OCI-LY1 (cell line): ENCODE measurements at regions not wholly inside any gene's neighbourhood (a gene's known extent, or its start where the extent isn't known, plus 50 kb on each side); places are given as distances from the start of the nearest gene placed in this dataset.

ENCODE experiments used
- H2AFZ ChIP-seq: fragments of 200-600 bp; sonication (generic), shearing (Covaris generic); 2 replicates; pipeline ENCODE4 v1.6.0; 2014; ENCODE audit warnings: antibody characterized with exemption, mild to moderate bottlenecking, low read length
- H3F3A ChIP-seq: fragments of 200-600 bp; sonication (generic), shearing (Covaris generic); 2 replicates; pipeline ENCODE4 v1.6.0; 2014; ENCODE audit warnings: mild to moderate bottlenecking, antibody characterized with exemption, low read length, moderate library complexity; ENCODE audit not compliant: insufficient read depth
- H3K27ac ChIP-seq: fragments of 200-600 bp; sonication (generic); 2 replicates; pipeline ENCODE4 v1.5.1; 2014; ENCODE audit warnings: low read length, mixed run types, mild to moderate bottlenecking, low read depth; ENCODE audit not compliant: poor library complexity, severe bottlenecking
- H3K27me3 ChIP-seq: fragments of 200-600 bp; sonication (generic); 2 replicates; pipeline ENCODE4 v1.6.0; 2014; ENCODE audit warnings: antibody characterized with exemption, mild to moderate bottlenecking, low read length, moderate library complexity; ENCODE audit not compliant: insufficient read depth
- H3K36me3 ChIP-seq: fragments of 200-600 bp; sonication (generic); 2 replicates; pipeline ENCODE4 v1.6.1; 2014; ENCODE audit warnings: mild to moderate bottlenecking, antibody characterized with exemption, low read length, moderate library complexity, mixed read lengths; ENCODE audit not compliant: insufficient read depth
- H3K4me1 ChIP-seq: fragments of 200-600 bp; sonication (generic); 2 replicates; pipeline ENCODE4 v1.5.1; 2014; ENCODE audit warnings: mild to moderate bottlenecking, low read length, moderate library complexity; ENCODE audit not compliant: insufficient read depth, severe bottlenecking
- H3K4me2 ChIP-seq: fragments of 200-600 bp; sonication (generic), shearing (Covaris generic); 2 replicates; pipeline ENCODE4 v1.6.1; 2014; ENCODE audit warnings: low read length
- H3K4me3 ChIP-seq: fragments of 200-600 bp; sonication (generic); 2 replicates; pipeline ENCODE4 v1.5.1; 2014; ENCODE audit warnings: low read length, low read depth, mild to moderate bottlenecking, mixed read lengths; ENCODE audit not compliant: poor library complexity, severe bottlenecking
- H3K79me2 ChIP-seq: fragments of 200-600 bp; shearing (Covaris generic); 2 replicates; pipeline ENCODE4 v1.6.1; 2016; ENCODE audit warnings: mixed run types, low read length, mixed read lengths; ENCODE audit not compliant: insufficient read depth
- H3K9ac ChIP-seq: fragments of 200-600 bp; sonication (generic), shearing (Covaris generic); 2 replicates; pipeline ENCODE4 v1.6.1; 2014; ENCODE audit warnings: mild to moderate bottlenecking, low read length, mixed read lengths
- H3K9me2 ChIP-seq: fragments of 200-600 bp; sonication (generic), shearing (Covaris generic); 2 replicates; pipeline ENCODE4 v1.6.1; 2014; ENCODE audit warnings: low read depth, mild to moderate bottlenecking, low read length, mixed read lengths
- H3K9me3 ChIP-seq: fragments of 200-600 bp; shearing (Covaris generic); 2 replicates; pipeline ENCODE4 v1.6.1; 2014; ENCODE audit warnings: low read length, mixed read lengths
- H4K20me1 ChIP-seq: fragments of 200-600 bp; sonication (generic), shearing (Covaris generic); 2 replicates; pipeline ENCODE4 v1.6.0; 2016; ENCODE audit warnings: mild to moderate bottlenecking, low read length; ENCODE audit not compliant: insufficient read depth
- EZH2 ChIP-seq: fragments of 200-600 bp; sonication (generic), shearing (Covaris generic); IDR thresholded peaks from 2 replicates; pipeline ENCODE4 v1.8.0; 2017; ENCODE audit warnings: borderline replicate concordance, mixed run types, mild to moderate bottlenecking, antibody characterized with exemption, low read length, moderate library complexity, mixed read lengths
- TF ChIP-seq, protein P1 (sequence below): fragments of 200-600 bp; sonication (generic), shearing (Covaris generic); IDR thresholded peaks from 2 replicates; pipeline ENCODE4 v1.5.1; 2017; ENCODE audit warnings: mild to moderate bottlenecking, antibody characterized with exemption, low read length, moderate library complexity, mixed read lengths

DNA sequence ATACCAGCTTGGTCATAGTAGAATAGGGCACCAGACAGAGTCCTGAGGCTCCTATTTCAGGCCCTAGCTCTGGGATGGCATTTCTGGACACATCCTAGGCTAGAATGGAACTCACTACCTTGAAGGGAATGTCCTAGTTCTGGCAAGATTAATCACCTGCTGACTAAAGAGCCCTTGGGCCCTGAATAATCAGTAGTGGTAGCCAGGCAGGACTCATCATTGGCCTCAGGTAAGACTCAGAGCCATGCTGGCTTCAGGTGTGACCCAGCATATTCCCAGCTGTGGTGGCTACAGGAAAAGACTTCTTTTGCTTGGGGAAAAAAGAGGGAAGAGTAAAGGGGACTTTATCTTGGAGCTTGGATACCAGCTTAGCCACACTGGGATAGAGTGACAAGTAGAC is 131.0 kb upstream of the SRD5A2 start:
- Histone ChIP-seq H4K20me1 (no peaks in the 10 kb centered on the region), H3K9ac (no peak overlapping the region), H3K27me3 (no peaks in the 10 kb centered on the region), H3K4me2 (no peak overlapping the region), H2AFZ (no peak overlapping the region), H3F3A (no peaks in the 10 kb centered on the region), H3K79me2 (no peaks in the 10 kb centered on the region), H3K27ac (no peak overlapping the region), H3K9me3 (no peaks in the 10 kb centered on the region), H3K9me2 (no peaks in the 10 kb centered on the region), H3K4me1 (no peaks in the 10 kb centered on the region), H3K4me3 (no peak overlapping the region), H3K36me3 (no peaks in the 10 kb centered on the region)
- TF ChIP-seq EZH2: no peak
- TF ChIP-seq, protein P1, sequence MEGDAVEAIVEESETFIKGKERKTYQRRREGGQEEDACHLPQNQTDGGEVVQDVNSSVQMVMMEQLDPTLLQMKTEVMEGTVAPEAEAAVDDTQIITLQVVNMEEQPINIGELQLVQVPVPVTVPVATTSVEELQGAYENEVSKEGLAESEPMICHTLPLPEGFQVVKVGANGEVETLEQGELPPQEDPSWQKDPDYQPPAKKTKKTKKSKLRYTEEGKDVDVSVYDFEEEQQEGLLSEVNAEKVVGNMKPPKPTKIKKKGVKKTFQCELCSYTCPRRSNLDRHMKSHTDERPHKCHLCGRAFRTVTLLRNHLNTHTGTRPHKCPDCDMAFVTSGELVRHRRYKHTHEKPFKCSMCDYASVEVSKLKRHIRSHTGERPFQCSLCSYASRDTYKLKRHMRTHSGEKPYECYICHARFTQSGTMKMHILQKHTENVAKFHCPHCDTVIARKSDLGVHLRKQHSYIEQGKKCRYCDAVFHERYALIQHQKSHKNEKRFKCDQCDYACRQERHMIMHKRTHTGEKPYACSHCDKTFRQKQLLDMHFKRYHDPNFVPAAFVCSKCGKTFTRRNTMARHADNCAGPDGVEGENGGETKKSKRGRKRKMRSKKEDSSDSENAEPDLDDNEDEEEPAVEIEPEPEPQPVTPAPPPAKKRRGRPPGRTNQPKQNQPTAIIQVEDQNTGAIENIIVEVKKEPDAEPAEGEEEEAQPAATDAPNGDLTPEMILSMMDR: no peak

DNA sequence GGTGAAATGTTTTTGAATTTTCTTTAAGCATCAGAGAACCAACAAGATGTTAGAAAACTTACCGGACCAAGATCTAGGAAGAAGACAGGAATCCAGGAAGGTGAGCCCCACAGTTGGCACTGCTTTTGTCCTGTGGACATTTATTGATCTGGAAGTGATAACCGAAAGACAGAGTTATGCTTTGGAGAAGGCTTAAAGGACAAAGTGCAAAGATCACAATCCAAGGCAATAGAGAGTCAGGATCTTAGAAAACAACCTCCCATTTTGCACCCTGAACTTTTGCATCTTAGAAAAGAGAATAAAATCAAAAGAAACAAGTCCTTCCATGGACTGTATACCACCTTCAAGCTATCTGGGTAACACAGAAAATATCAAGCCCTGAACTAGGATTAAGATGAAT is 129.4 kb upstream of the SRD5A2 start:
- no peaks in the 10 kb centered on the region for H3F3A ChIP-seq
- H3K36me3 ChIP-seq: no peaks in the 10 kb centered on the region
- no peak overlapping the region for H3K4me3 ChIP-seq
- H3K79me2 ChIP-seq: no peaks in the 10 kb centered on the region
- no peak for TF ChIP-seq EZH2
- TF ChIP-seq, protein P1: no peak
- H4K20me1 ChIP-seq: no peaks in the 10 kb centered on the region
- no peak overlapping the region for H3K27ac ChIP-seq
- no peaks in the 10 kb centered on the region for H3K9me3 ChIP-seq
- H2AFZ ChIP-seq: no peak overlapping the region
- no peaks in the 10 kb centered on the region for H3K9me2 ChIP-seq
- no peak overlapping the region for H3K4me2 ChIP-seq
- H3K27me3 ChIP-seq: no peaks in the 10 kb centered on the region
- H3K9ac ChIP-seq: no peak overlapping the region
- no peaks in the 10 kb centered on the region for H3K4me1 ChIP-seq

DNA sequence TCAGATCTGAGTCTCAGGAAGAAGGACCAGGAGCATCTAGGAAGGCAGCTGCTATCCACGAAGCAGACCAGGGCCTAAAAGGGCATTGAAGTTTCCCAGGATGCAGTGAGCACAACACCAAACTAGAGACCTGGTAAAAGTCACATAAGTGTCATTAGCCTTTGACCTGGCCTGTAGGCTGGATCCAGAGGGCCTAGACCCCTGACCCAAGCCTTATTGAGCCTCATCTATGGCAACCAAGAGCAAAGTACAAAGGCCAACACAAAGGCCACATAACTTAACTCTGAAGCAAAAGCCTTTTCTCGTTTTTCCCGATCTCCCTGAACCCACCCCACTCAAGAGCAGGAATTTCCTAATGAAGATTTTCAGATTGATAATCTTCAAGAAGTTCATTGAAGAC is 127.3 kb upstream of the SRD5A2 start:
- H2AFZ ChIP-seq: no peak overlapping the region
- H3K27me3 ChIP-seq: no peaks in the 10 kb centered on the region
- no peaks in the 10 kb centered on the region for H3F3A ChIP-seq
- H3K4me3 ChIP-seq: no peak overlapping the region
- H4K20me1 ChIP-seq: no peaks in the 10 kb centered on the region
- no peaks in the 10 kb centered on the region for H3K9me3 ChIP-seq
- no peaks in the 10 kb centered on the region for H3K79me2 ChIP-seq
- no peak overlapping the region for H3K9ac ChIP-seq
- no peak overlapping the region for H3K27ac ChIP-seq
- H3K4me1 ChIP-seq: no peaks in the 10 kb centered on the region
- no peaks in the 10 kb centered on the region for H3K9me2 ChIP-seq
- H3K4me2 ChIP-seq: no peak overlapping the region
- no peaks in the 10 kb centered on the region for H3K36me3 ChIP-seq
- TF ChIP-seq EZH2: no peak
- TF ChIP-seq, protein P1: no peak
